ENCODE measurements at regions not wholly inside any gene's neighbourhood (a gene's known extent, or its start where the extent isn't known, plus 50 kb on each side); places are given as distances from the start of the nearest gene placed in this dataset.

GRCh38 chr4:19375931-19376330 lies 875.8 kb upstream of the SLIT2 start:
- no peak overlapping the region for H3K4me3 ChIP-seq (ENCODE audit: control insufficient read depth, low read depth, low read length)
- no peak for TF ChIP-seq CTCF (conservative IDR thresholded peaks at IDR 0.05; ENCODE audit: control insufficient read depth, insufficient read depth, low read depth, low read length)
- peak; percentile 50 for DNase-seq (ENCODE audit: low read depth)

- H3K4me3 ChIP-seq (ENCODE audit: control insufficient read depth, low read depth, low read length): no peak overlapping the region
- DNase-seq (ENCODE audit: low read depth): no peak
- no peak for TF ChIP-seq CTCF (conservative IDR thresholded peaks at IDR 0.05; ENCODE audit: control insufficient read depth, insufficient read depth, low read depth, low read length)
Measured at GRCh38 chr4:19375136-19375804, 876.4 kb upstream of the SLIT2 start.

- no peak for DNase-seq (ENCODE audit: low read depth)
- no peak overlapping the region for H3K4me3 ChIP-seq (ENCODE audit: control insufficient read depth, low read depth, low read length)
- no peak for TF ChIP-seq CTCF (conservative IDR thresholded peaks at IDR 0.05; ENCODE audit: control insufficient read depth, insufficient read depth, low read depth, low read length)
Measured at GRCh38 chr4:19372390-19372789, 879.3 kb upstream of the SLIT2 start.

GRCh38 chr4:19368800-19369199 lies 882.9 kb upstream of the SLIT2 start:
- H3K4me3 ChIP-seq (ENCODE audit: control insufficient read depth, low read depth, low read length): no peak overlapping the region
- TF ChIP-seq CTCF (conservative IDR thresholded peaks at IDR 0.05; ENCODE audit: control insufficient read depth, insufficient read depth, low read depth, low read length): no peak
- DNase-seq (ENCODE audit: low read depth): peak; percentile 30

GRCh38 chr4:19366916-19367315 lies 884.8 kb upstream of the SLIT2 start:
- DNase-seq (ENCODE audit: low read depth): peak; percentile 42
- no peak overlapping the region for H3K4me3 ChIP-seq (ENCODE audit: control insufficient read depth, low read depth, low read length)
- TF ChIP-seq CTCF (conservative IDR thresholded peaks at IDR 0.05; ENCODE audit: control insufficient read depth, insufficient read depth, low read depth, low read length): no peak

GRCh38 chr4:19358015-19358414 lies 893.7 kb upstream of the SLIT2 start:
- TF ChIP-seq CTCF (conservative IDR thresholded peaks at IDR 0.05; ENCODE audit: control insufficient read depth, insufficient read depth, low read depth, low read length): no peak
- no peak overlapping the region for H3K4me3 ChIP-seq (ENCODE audit: control insufficient read depth, low read depth, low read length)
- DNase-seq (ENCODE audit: low read depth): peak; percentile 72

- TF ChIP-seq CTCF (conservative IDR thresholded peaks at IDR 0.05; ENCODE audit: control insufficient read depth, insufficient read depth, low read depth, low read length): no peak
- peak; percentile 35 for DNase-seq (ENCODE audit: low read depth)
- H3K4me3 ChIP-seq (ENCODE audit: control insufficient read depth, low read depth, low read length): no peak overlapping the region
Measured at GRCh38 chr4:19349416-19349815, 902.3 kb upstream of the SLIT2 start.
